Psoas muscle (tissue), 7 donors: ENCODE measurements at regions not wholly inside any gene's neighbourhood (a gene's known extent, or its start where the extent isn't known, plus 50 kb on each side); places are given as distances from the start of the nearest gene placed in this dataset.

ENCODE experiments used
- ATAC-seq, 4 donors: fragments of 200-7000 bp; cut with Tn5 transposase; one replicate each; pipeline ENCODE4 v1.9.1; 2020; ENCODE audit warnings: moderate library complexity in 3 of 4, mild to moderate bottlenecking in 2 of 4
- DNase-seq, 2 donors: peaks; one replicate each; pipeline ENCODE4 v3.0.0-alpha.2; 2020
- H3K27ac ChIP-seq: fragments of 200-600 bp; one replicate; pipeline ENCODE4 v1.8.0; 2022
- H3K27me3 ChIP-seq, 3 donors: fragments of 200-600 bp in 1 of 3; one replicate each; pipeline versions ENCODE4 v1.6.1 to v1.8.0; 2013 to 2022; ENCODE audit warnings: low read length in 2 of 3, mild to moderate bottlenecking in 2 of 3, moderate library complexity in 1 of 3; ENCODE audit not compliant: insufficient read depth in 3 of 3
- H3K36me3 ChIP-seq, 2 donors: fragments of 200-600 bp in 1 of 2; one replicate each; pipeline versions ENCODE4 v1.6.1 to v1.8.0; 2013 to 2022; ENCODE audit warnings: low read depth in 1 of 2, mild to moderate bottlenecking in 1 of 2, moderate library complexity in 1 of 2; ENCODE audit not compliant: insufficient read depth in 1 of 2
- H3K4me1 ChIP-seq: fragments of 200-600 bp; one replicate; pipeline ENCODE4 v1.8.0; 2022
- H3K4me3 ChIP-seq: fragments of 200-600 bp; one replicate; pipeline ENCODE4 v1.8.0; 2022; ENCODE audit warnings: mild to moderate bottlenecking
- H3K9me3 ChIP-seq: fragments of 200-600 bp; one replicate; pipeline ENCODE4 v1.8.0; 2022
- WGBS, 3 donors: extraction: QIAGEN DNeasy Blood & Tissue Kit; methylation state at CpG; one replicate each; pipeline versions ENCODE4 v1.1.6 to v1.1.7; 2013; 5-methylcytosine and 5-hydroxymethylcytosine counted together
- intact Hi-C, 2 donors: fragments of 100-400 bp; cut with DNase I; formaldehyde crosslinking; loops; one replicate each; pipeline versions ENCODE4 v1.11.0 to v1.14.2; 2022
- TF ChIP-seq, protein P1 (sequence below): fragments of 200-600 bp; IDR thresholded peaks from one replicate; pipeline ENCODE4 v1.8.0; 2022; ENCODE audit warnings: antibody characterized with exemption
- donor health status: healthy with polysubstance abuse.
- donor health status: DM: no; HTN: no; CAD: no; lungs with moderate emphysema.
- donor health status: Bipolar disorder and iron deficiency.
- donor health status: healthy.
- donor health status: DM: yes; HTN: yes; CAD: no.
- donor health status: DM: no; HTN: no; CAD: no.
- donor health status: DM: yes; HTN: yes; CAD: no.

GRCh38 chr2:78506301-78506700 lies 519.2 kb upstream of the REG3G start:
- intact Hi-C loops = no loop called here
- no peak for ATAC-seq

DNA sequence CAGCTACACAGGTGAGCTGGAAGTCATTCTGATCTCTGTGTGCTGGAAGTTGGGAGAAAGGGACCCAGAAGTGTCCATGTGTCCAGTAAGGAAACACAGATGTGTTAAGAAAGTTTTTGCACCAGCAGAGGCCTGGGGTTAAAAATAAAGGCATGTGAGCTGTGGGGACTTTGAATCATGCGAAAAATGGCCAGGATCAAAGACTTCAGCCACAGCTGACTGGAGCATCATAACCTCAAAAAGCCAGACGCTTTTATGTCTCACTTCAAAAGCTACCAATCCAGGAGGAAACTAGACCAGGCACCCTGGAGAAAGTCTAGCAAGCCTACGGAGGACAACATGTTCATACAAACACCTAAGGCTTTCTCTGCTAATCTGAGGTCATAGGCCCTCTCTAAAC lies 503.6 kb upstream of the REG3G start:
- intact Hi-C loops = no loop called here
- DNase-seq = no peak
- Histone ChIP-seq H3K9me3 (no peaks in the 10 kb centered on the region), H3K36me3 (no peaks in the 10 kb centered on the region), H3K4me1 (no peaks in the 10 kb centered on the region), H3K4me3 (no peak overlapping the region), H3K27ac (no peak overlapping the region), H3K27me3 (no peaks in the 10 kb centered on the region)
- TF ChIP-seq, protein P1, sequence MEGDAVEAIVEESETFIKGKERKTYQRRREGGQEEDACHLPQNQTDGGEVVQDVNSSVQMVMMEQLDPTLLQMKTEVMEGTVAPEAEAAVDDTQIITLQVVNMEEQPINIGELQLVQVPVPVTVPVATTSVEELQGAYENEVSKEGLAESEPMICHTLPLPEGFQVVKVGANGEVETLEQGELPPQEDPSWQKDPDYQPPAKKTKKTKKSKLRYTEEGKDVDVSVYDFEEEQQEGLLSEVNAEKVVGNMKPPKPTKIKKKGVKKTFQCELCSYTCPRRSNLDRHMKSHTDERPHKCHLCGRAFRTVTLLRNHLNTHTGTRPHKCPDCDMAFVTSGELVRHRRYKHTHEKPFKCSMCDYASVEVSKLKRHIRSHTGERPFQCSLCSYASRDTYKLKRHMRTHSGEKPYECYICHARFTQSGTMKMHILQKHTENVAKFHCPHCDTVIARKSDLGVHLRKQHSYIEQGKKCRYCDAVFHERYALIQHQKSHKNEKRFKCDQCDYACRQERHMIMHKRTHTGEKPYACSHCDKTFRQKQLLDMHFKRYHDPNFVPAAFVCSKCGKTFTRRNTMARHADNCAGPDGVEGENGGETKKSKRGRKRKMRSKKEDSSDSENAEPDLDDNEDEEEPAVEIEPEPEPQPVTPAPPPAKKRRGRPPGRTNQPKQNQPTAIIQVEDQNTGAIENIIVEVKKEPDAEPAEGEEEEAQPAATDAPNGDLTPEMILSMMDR = no peak
- no peak for ATAC-seq
- WGBS, 3 donors = 53 to 69% (median 54%) methylated on average over 3 of the region's 3 CpGs

More at GRCh38 chr2:78506301-78506700, 519.2 kb upstream of the REG3G start:
- WGBS, 3 donors = 90 to 100% (median 96%) methylated on average over 1 of the region's 1 CpG
- TF ChIP-seq, protein P1 = no peak
- H3K9me3 ChIP-seq = peaks cover 6% of the 10 kb centered on the region
- no peak overlapping the region for H3K27ac ChIP-seq
- no peak for DNase-seq
- H3K4me1 ChIP-seq = no peaks in the 10 kb centered on the region
- no peak overlapping the region for H3K4me3 ChIP-seq
- no peaks in the 10 kb centered on the region for H3K27me3 ChIP-seq
- H3K36me3 ChIP-seq = no peaks in the 10 kb centered on the region

DNA sequence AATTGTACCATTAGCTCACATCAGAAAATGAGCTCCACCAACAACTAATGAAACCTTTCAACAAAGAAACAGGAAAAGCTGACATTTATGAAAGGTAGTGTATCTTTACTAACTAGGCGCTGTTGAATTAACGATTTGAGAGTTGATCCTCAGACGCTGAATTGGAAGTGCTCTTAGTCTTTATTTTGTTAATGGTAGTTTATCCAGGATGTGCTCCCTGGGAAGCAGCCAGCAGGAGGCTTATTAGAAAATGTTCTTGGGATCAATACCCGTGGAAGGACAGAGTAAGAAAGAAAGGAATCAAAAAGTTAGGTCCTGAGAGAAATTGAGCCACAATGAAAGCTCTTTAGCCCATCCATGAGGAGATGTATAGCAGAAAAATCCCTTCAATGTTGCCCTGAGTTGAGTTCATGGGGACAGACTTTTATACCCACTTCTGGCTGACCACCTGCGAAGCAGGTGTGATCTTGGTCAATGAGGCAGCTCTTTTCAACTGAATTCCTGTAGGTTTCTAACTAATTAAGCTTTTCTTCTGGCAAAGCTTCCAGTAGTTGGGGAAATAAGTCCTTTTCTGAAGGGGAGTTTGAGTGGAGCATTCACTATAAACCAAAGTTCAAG lies 492.6 kb upstream of the REG3G start:
- no peaks in the 10 kb centered on the region for H3K36me3 ChIP-seq
- TF ChIP-seq, protein P1 = no peak
- H3K9me3 ChIP-seq = no peaks in the 10 kb centered on the region
- no peak for ATAC-seq
- 29 to 32% (median 32%) methylated on average over 5 of the region's 5 CpGs for WGBS, 3 donors
- no peak overlapping the region for H3K4me3 ChIP-seq
- intact Hi-C loops = no loop called here
- H3K27ac ChIP-seq = no peak overlapping the region
- DNase-seq = no peak
- H3K27me3 ChIP-seq = no peaks in the 10 kb centered on the region
- H3K4me1 ChIP-seq = no peaks in the 10 kb centered on the region

DNA sequence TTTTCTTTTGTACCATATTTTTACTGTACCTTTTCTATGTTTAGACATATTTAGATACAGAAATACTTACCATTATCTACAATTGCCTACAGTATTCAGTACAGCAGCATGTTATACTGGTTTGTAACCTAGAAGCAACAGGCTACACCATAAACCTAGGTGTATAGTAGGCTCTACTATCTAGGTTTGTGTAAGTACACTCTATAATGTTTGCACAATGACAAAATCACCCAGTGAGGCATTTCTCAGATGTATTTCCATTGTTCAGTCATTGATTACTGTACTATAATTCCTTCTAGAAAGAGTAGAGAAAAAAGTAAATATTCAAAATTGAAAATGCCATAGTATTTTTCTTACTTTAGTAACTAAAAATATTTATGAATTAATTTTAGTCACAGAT lies 490.1 kb upstream of the REG3G start:
- intact Hi-C loops = no loop called here
- Histone ChIP-seq H3K36me3 (no peaks in the 10 kb centered on the region), H3K4me1 (no peaks in the 10 kb centered on the region), H3K27ac (no peak overlapping the region), H3K27me3 (no peaks in the 10 kb centered on the region), H3K4me3 (no peak overlapping the region), H3K9me3 (no peaks in the 10 kb centered on the region)
- TF ChIP-seq, protein P1 = no peak
- ATAC-seq (no peak), DNase-seq (no peak)

GRCh38 chr2:78538322-78538721 lies 487.2 kb upstream of the REG3G start:
- H3K27me3 ChIP-seq = no peaks in the 10 kb centered on the region
- H3K27ac ChIP-seq = no peak overlapping the region
- ATAC-seq (no peak), DNase-seq (no peak)
- H3K4me3 ChIP-seq = no peak overlapping the region
- intact Hi-C loops = no loop called here
- TF ChIP-seq, protein P1 = no peak
- no peaks in the 10 kb centered on the region for H3K36me3 ChIP-seq
- 95 to 100% (median 97%) methylated on average over 1 of the region's 1 CpG for WGBS, 3 donors
- no peaks in the 10 kb centered on the region for H3K4me1 ChIP-seq
- no peaks in the 10 kb centered on the region for H3K9me3 ChIP-seq
